Activated CD8-positive, alpha-beta memory T cell treated with anti-CD3 and anti-CD28 coated beads, Interleukin-2, amount 50 U/mL, for 24 hours (primary cell): ENCODE measurements at regions not wholly inside any gene's neighbourhood (a gene's known extent, or its start where the extent isn't known, plus 50 kb on each side); places are given as distances from the start of the nearest gene placed in this dataset.
"Not testable (repeated sequence)": the region's sequence is repeated elsewhere in the genome, so short reads cannot be mapped to it uniquely, and the experiment has no call there.

Experiments
- DNase-seq: peaks from one replicate; pipeline ENCODE4 v3.0.0-alpha.2; 2020; ENCODE audit errors: extremely low read depth

DNA sequence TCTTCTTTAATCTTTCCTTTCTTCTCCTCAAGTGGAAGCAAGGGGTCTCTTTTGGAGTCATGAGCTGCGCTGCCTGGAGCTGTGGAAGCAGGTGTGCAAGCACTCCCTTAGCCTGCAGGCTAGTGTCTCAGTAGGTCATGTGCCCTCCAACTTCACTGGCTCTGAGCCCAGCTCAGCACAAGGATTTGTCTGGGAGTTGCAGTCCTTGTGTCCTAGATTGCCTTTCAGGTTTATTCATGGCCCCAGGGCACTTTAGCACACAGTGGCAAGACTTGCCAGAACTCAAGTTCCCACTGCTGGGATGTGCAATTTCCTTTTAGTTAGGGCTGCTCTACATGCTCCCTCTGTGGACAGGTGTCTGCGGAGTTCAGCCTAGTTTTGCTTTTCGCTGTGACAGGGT is 211.7 kb downstream of the LIG4 start:
- DNase-seq = no peak

DNA sequence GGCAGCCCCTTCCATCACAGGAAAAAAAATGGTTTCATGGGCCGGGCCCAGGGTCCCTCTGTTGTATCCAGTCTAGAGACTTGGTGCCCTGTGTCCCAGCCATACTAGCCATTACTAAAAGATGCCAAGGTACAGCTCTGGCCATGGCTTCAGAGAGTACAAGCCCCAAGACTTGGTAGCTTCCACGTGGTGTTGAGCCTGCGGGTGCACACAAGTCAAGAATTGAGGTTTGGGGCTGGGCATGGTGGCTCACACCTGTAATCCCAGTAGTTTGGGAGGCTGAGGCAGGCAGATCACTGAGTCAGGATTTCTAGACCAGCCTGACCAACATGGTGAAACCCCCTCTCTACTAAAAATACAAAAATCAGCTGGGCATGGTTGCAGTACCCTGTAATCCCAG is 214.3 kb downstream of the LIG4 start:
- no peak for DNase-seq

DNA sequence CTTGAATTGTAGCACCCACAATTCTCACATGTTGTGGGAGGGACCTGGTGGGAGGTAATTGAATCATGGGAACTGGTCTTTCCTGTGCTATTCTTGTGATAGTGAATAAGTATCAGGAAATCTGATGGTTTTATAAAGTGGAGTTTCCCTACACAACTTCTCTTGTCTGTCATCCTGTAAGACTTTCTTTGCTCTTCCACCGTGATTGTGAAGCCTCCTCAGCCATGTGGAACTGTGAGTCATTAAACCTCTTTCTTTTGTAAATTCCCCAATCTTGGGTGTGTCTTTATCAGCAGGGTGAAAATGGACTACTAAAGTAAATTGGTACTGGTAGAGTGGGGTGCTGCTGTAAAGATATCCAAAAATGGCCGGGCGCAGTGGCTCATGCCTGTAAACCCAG is 215.6 kb downstream of the LIG4 start:
- no peak for DNase-seq

DNA sequence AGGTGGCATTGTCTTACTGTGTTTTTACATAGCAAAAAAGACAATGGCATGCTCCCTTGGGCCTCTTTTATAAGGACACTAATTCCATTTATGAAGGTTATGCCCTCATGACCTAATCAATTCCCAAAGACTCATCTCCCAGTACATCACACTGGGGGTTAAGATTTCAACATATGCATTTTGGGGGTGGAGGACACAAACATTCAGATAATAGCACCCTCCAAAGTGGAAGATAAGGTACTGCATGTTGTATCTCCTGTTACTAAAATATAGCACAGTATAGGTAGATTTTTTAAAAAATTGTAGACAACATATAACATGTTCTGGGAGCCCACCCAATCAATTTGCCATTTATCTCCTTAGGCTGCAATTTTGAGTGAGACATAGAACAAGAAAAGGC is 221.2 kb downstream of the LIG4 start:
- DNase-seq = no peak

DNA sequence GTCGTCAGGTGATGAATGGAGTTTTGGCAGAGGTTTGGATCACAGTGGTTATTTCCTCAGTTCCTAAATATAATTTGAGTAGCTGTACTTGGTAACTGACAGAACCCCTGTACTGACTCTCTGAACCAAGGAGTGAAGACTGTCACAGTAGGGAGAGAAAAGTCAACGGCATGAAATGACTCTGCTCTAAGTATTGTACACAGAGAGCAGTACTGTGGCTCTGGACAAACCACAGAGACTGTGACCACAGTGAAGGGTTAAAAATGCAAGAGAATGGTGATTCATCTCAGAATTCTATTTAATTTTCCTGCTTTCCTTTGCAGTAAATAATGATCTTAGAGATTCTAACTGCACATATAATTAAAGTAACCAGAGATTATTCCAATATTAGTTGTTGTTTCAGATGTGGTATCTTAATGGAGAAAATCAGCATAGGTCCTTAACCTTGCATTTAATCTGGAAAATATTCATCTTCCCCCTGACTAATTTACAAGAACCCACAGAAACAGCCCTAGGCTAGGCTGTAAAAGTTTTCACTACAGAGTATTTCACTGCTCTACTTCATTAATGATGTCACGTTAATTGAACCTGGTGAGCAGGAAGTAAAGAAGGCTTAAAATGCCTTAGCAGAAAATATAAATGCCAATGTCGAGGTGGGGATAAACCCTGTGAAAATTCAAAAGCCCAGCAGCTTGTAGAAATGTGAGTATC is 221.9 kb downstream of the LIG4 start:
- no peak for DNase-seq

DNA sequence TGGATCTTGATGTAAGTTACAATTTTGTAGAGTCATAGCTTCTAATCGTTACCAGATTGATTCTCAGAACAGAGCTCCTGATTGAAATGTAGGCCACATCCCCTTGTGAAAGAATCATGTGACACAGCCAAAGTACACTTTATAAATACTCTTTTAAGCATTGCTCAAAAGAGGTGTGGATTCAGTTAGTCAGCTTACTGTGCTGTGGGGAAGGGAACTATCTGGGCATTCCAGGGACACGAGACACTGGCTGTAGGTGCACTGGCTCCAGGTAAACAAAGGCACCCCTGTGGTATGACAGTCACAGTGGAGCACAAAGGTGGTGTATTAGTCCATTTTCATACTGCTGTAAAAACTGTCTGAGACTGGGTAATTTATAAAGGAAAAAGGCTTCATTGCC is 222.8 kb downstream of the LIG4 start:
- no peak for DNase-seq

DNA sequence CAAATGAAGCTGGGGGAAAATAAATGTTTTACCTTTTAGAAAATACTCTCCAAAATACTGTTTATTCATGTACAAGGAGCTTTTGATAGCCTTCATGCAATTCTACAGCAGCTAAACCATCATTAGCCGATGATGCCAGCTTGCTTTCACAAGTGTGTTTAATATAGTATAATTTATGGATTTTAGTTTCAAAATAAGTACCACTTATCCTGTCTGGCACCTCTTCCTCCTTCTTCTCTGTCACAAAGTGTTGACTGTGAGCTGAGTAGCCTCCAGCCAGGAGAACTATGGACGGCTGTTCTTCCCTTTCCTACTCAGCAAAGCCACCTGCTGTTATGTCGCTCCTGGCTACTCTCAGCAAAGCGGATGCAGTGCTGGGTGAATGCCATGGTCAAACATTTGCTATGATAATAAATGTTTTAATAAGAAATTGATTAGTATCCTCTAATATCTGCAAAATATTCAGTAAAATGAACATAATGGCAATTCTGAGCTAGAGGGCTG is 238.2 kb downstream of the LIG4 start:
- DNase-seq = no peak

DNA sequence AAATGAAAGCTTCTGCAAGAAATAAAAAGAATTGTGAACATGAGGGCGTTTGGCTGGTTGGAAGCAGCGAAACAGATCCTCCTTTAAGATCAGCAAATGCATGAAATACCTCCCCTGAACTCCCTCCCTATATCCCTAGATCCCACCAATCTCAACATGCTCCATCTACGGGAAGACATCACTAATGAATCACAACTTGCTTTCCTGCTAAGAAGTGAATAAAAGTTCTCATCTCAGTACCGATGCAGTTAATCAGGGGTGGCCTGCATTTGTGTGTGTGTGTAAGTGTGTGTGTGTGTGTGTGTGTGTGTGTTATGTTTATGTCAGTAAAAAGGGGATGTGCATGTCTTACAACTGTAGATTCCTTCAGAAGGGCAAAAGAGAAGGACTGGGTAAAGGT is 238.7 kb downstream of the LIG4 start:
- no peak for DNase-seq

DNA sequence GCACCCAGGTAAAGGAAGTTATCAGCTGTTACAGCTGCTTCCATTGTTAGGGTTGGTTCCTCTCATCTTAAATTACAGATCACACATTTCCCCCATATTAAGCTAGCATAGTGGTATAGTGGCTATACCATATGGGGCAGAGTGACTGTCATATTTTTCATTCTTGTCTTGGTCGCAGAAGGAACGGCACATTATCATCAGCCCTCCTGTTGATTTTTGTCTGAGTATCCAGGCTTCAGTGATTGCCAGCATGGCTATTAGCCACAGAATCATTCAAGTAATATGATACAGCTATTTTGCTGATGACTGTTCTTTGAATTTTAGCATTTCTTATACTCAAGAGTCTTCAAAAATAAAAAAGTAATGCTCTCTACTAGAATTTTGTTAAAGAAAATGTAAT is 240.9 kb downstream of the LIG4 start:
- no peak for DNase-seq

DNA sequence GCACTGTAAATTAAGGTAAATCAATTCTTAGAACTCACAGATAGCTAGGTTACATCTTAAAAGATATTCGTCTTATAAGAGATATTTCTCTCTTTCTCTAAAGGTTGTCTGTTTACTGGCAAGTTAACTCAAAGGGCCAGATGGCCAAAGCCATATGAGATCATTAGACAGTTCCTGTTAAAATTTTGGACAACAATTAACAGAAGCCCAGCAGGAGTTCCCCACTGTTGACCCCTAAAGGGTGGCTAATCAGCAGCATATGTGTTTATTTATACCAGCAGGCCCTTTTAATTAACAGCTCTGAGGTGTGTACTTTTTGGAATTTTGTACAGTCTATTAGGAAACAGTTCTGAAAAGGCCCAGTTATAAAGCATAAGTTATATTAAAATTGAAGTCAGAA is 245.8 kb downstream of the LIG4 start:
- DNase-seq = no peak

DNA sequence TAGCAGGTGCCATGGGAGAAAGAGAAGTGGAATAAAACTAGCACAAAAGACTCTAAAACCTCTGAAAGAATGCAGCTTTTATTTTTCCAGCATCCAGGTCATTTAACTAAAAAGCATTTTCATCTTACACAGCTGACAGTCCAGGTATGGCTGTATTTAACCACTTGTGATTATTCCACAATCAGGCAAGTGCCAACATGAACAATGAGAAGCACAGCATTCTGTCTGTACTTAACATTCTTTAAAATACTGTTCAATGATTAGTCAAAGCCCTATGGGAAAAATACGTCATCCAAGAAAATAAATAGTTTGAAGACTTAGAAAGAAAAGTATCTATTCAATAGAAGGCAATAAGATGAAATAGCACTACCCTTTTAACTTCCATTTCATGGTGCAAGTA is 246.9 kb downstream of the LIG4 start:
- DNase-seq = no peak

DNA sequence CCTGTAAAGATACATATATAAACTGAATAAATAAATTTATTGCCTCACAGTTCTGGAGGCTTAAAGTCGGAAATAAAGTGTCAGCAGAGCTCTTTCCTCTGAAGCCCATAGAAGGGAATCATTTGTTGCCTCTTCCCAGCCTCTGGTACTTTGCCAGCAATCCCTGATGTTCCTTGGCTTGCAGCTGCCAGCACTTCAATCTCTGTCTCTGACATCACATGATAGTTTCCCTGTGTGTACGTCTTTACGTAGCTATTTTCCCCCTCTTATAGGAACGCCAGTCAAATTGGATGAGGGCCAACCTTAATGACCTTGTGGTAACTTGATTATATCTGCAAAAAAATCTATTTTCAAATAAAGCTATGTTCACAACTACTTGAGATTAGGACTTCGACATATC is 250.9 kb downstream of the LIG4 start:
- DNase-seq = no peak

DNA sequence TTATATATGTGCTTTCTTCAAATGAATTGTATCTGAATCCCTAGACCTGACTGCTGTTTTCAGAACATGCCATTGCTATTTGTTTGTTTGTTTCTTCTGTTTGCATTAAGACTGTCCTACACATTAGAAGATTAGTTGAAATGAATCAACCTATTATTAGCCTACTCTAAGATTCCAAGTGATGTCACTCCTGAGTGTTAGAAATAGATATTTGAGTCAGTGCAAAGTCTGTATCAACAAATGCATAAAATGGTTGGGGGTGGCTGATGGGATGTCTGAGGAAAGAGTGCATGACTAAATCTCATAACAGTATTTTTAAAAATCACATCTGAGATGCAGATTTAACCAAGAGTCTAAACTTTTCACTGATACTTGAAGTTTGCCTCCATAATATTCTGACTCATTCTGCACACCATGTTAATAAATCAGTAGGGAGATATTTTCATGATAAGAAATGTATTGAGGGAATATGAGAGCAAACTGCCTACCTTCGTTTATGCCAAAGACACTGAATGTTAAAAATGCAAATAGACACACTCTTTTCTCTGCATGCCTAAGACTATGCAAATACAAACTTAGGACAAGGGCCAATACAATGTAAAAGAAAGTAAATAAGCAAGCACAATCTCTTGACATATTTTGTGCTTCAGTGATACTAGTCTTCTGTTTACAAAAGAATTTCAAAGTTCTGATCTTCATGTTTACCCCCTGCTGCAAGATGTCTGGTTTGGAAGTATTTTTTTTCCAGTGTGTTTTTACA is 253.3 kb downstream of the LIG4 start:
- DNase-seq = no peak

DNA sequence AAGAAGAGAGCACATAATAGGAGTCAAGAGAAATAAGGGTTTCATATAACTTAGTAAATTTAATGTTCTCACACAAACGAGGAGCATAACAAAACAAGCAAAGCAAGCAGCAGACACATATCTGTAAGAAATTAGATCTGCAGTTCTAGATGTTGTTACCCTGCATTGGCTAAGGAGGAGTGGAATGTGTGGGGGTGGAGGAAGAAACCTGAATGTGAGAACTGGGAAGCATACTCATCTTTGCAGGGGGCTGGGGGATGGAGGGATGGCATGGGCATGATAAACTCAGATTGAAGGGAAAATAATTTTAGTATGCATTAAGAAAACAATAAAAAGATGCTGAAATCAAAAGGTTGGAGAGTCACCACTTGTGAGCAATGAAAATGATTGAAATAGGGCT is 255.0 kb downstream of the LIG4 start:
- DNase-seq = no peak

DNA sequence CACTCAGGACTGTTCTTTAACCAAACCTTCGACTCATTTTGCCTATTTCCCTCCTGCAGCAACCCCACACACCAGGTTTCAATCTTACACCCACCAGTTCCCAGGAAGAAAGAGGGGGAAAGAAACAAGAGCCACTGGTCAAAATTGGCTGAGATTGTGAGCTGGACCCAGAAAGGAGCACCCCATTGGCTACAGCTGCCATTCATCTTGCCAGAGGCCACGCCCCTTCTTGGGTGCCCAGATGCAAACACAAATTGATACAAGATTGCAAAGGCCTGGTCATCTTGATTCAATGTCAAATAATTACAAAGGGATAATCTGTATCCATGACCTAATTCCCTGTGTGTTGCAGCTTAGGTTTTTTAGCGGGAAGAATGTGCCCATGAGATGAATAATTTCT is 258.4 kb downstream of the LIG4 start:
- no peak for DNase-seq

DNA sequence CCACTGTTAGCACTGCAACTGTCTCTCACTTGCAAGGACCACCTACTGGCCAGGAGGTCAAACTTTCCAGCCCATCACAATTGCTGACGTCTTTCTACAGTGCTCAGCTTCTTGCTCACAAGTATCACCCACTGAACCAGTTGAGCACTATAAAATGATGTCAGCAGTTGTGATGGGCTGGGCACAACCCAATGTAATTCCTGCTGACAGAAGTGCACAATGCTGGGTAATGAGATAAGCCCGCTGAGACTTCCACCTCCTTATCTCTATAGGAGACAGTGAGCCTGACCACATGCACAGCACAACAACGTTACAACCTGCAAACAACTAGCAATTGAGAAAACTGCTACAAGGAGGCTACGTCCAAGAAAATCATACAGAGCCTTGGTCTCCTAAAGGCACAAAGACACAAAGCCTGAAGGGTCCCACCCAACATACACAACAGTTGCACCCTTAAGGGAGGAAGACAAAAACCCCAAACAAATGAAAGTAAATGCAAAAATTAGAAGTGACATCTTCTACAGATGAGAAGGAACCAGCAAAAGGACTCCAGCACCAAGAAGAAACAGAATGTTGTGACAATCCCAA is 273.2 kb downstream of the LIG4 start:
- DNase-seq = no peak

DNA sequence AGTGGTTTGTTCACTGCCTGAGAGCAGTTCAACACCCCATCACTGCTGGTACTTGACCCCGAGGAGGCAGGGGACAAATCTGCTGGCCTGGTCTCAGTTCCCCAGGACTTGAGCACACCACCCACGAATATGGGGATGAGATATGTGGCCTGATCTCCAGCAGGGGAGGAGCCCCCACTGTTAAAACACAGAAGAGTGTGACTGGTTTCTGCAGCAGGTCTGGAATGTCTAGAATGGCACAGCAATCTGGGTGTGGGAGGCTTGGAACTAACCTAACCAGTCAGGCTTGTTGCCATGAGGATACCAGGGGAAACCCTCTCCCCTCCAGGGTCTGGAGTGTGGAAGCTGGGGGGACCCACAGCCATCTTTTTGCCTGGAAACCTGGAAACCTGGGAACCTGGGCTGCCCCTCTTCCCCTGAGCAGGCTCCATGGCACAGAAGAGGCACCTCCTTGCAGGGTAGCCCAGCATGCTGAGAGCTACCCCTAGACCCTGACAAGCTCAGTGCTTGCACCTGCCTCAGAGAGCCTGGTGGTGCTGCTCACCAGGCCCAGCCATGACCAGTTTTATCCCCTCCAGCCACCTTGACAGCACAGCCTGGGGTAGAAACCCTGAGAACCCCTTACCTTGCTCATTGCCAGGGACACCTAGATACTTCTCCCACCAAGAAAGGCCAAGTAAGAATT is 273.8 kb downstream of the LIG4 start:
- DNase-seq = no peak

DNA sequence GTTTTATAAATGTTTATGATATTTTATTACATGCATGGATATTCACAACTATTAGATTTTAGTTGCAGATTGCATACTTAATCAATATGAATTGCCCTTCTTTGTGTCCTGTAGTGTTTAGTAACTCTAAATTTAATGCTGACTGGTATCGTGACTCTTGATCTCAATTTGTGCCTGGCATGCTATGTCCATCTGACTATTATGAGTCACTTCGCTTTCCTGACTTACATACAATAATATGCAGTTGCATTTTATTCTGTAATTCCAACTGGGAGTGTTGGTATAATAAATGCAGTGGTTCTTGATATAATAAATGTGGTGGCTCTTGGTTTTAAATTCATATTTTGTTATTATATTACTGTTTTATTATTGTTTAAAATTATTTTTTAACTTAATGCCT is 277.5 kb downstream of the LIG4 start:
- DNase-seq = no peak

DNA sequence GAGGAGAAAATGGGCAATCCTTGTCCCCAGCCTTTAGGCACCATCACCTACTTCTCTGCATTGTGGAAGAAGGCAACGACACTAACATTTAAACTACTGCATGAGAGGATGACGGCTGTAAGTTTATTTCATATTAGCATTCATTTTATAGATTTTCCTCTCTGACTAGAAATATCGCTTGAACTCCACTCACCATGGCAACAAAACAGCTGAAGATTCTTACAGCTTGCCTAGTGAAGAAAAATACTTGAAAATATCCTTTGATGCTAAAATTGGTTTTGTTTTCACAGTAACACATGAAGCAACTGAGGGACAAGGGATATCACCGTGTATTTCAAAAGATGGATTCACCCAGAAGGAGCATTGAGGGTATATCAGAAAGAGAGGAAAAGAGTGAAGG is 284.3 kb downstream of the LIG4 start:
- DNase-seq = no peak

DNA sequence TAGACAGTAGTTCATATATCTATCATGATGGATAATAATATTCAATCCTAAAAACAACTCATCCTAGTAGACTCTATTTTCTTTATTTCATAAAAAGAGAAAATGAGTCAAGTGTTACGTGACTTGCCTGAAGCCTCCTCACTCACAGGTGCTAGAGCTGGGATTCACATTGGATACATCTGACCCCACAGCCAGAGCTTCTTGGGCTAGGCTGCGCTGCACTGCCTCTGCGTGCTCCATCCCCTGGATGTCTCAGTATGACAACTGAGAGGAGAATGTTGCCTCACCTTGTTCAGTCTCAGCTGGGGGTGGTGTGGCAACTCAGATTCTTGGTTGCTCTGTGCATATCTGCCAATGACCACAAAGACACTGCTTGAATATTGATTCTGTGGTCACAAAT is 286.6 kb downstream of the LIG4 start:
- DNase-seq = no peak

DNA sequence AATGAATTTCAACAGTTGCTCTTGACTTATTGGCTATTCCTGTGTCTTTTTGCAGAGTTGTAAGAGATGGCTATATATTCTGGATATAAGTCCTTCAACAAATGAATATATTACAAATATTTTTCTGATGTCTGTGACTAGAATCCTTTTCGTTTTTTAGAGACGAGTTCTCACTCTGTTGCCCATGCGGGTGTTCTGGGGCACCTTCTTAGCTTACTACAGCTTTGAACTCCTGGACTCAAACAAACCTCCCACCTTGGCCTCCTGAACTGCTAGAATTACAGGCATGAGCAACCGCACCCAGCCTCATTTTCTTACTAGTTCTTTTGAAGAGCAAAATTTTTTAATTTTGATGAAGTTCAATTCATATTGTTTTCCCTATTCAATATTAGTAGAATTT is 287.8 kb downstream of the LIG4 start:
- DNase-seq = no peak

DNA sequence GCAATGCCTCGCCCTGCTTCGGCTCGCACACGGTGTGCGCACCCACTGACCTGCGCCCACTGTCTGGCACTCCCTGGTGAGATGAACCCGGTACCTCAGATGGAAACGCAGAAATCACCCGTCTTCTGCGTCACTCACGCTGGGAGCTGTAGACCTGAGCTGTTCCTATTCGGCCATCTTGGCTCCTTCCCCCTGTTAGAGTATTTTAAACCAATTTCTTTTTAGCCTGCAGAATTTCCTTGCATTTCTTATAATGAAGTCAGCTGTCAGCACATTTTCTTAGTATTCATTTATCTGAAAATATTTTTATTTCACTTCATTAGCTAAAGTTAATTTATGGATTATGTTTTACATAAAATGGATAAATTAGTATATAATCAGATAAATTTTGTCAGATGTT is 288.8 kb downstream of the LIG4 start:
- not testable (repeated sequence) for DNase-seq

DNA sequence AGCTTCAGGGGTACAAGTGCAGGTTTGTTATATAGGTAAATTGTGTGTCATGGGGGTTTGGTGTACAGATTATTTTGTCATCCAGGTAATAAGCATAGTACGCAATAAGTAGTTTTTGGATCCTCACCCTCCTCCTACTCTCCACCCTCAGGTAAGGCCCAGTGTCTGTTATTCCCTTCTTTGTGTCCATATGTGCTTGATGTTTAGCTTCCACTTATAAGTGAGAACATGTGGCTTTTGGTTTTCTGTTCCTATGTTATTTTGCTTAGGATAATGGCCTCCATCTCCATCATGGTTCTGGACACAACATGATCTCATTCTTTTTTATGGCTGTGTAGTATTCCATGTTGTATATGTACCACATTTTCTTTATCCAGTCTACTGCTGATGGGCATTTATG is 298.4 kb downstream of the LIG4 start:
- not testable (repeated sequence) for DNase-seq
